ENCODE measurements at regions not wholly inside any gene's neighbourhood (a gene's known extent, or its start where the extent isn't known, plus 50 kb on each side); places are given as distances from the start of the nearest gene placed in this dataset.

DNA sequence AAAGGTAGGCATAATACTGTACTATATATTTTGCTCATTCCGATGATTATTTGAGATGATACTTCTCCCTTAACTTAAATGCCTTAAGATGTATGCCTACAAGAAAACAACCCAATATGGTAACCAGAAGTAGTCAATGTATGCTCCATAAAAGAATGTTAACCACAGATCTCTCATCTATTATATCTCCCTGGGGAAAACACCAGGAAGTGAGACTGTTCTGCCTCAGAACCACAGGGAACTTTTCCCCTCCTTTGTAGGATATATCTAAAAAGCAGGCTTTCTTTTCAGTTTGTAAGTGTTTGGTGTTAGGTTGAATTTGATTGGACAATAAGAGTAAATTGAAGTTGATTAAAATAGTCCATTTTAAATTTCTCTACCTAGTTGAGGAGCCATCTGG, 1160.5 kb upstream of the NXPH2 start:
- DNase-seq, result no peak

DNA sequence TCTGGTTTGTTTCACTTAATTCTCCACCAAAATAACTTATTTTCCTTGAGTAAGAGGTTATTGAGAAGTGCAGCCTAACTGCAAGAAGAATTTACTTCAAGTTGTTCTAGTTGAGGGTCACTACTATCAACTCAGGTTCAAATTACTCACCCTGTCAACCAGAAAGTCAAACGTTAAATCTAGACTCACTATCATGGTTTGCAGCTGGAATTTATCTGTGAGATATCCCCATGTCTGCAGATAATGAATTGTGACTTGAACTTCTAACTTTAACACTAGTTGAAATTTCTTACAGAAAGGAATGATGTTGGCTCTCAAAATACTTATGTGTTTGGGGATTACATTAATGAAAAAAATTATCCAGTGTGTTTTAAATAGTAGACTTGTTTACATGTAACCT, 1145.7 kb upstream of the NXPH2 start:
- no peak for DNase-seq

DNA sequence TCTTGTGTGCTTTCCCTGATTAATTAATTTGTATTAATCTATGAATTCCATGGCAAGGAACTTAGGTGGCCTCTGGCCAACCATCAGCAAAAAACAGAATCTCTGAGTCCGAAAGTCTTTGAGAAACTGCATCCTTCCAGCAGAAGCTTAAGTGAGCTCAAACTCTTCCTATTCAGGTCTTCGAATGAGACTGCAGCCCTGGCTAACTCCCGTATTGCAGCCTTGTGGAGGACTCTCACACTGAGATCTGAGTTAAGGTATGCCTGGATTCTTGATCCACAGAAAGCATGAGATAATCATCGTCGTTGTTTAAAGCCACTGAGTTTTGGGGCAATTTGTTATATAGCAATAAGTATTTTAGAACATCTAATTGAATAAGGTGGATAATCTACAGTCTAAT, 1143.9 kb upstream of the NXPH2 start:
- DNase-seq, result no peak

GRCh38 chr2:139918982-139919381, 1138.8 kb upstream of the NXPH2 start:
- no peak for DNase-seq

GRCh38 chr2:139917690-139918384, 1137.6 kb upstream of the NXPH2 start:
- DNase-seq, result no peak

- DNase-seq, result no peak
Observed at GRCh38 chr2:139916822-139917221, 1136.6 kb upstream of the NXPH2 start.

- no peak for DNase-seq
Observed at GRCh38 chr2:139911160-139911559, 1131.0 kb upstream of the NXPH2 start.

- DNase-seq, result no peak
Observed at GRCh38 chr2:139909136-139909535, 1128.9 kb upstream of the NXPH2 start.

- DNase-seq, result no peak
Observed at GRCh38 chr2:139905624-139906023, 1125.4 kb upstream of the NXPH2 start.

DNA sequence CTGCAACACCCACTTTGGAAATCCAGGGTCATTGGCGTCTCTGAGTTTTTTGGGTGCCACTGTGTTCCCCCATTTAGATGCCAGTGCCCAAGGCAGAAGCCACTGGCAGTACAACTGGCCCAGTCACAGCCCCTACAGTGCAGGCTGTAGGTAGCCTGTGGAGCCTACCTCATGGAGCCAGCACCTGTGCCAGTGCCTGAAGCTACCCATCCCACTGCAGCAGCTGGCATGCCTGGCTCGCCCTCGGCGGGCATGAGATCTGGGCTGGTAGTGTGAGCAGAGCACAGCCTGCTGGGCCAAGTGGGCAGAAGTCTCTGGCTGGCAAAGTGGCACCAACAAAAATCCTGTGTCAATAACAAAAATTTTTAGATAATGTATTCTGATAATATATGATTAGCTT, 1111.4 kb upstream of the NXPH2 start:
- DNase-seq, result no peak

DNA sequence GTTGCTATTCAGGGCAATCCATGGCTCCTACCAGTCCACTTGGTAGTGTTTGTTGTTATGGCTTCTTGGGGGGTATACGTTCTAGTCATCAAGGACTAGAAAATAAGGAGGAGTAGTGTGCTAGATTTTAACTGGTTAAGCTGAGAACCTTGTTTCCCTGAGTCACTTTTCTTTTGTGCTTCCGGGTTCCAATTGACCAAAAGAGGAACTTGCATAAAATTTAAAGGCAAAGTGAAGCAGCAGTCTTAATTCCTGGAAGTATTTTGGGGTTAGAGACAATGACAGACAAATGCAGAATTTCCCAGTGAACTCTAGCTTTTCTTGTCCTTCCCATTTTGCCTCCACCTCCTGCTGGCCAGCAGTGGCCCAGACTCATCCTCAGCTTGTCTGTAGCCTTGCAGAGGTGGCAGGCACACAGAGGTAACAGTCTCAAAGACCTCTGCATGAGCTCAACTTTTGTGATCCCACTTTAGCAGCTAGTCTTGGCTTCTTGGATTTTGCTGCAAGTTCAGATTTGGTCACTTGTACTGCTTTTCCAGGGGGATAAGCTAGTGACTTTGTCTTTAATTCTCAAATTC, 1105.8 kb upstream of the NXPH2 start:
- DNase-seq, result no peak

DNA sequence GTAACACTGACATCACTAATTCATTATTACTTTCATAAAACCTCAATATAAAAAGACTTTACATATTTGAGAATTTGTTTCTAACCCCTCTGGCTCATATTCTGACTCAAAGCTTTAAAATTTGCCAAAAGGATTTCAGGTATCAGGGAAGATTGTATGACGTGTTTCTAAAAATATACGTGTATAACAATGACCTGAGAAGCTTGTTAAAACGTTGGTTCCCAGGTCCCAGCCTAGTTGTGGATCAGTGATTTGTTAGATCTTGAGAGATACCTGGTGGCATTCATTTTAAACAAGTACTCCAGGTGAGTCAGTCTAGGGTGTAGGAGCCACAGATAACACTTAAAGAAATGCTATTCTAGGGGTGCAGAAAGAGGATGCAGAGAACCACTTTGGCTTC, 1096.8 kb upstream of the NXPH2 start:
- DNase-seq, result no peak

DNA sequence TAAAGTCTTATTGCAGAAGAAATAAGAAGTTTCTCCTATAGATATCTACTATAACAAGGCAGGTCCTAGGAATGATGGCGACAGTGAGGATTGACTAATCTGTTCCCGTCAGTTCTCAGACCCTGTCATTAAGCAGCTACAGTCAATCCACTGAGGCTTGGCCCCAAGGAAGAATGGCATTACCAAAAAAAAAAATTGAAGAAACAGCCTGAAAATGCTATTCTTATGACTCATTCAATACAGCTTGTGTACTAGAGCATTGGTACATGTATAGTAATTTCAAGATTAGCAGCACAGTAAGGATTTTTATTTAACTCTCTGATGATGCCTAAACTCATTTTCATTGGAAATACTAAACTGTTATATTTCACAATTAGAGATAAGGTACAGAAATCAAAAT, 1096.1 kb upstream of the NXPH2 start:
- DNase-seq, result no peak

DNA sequence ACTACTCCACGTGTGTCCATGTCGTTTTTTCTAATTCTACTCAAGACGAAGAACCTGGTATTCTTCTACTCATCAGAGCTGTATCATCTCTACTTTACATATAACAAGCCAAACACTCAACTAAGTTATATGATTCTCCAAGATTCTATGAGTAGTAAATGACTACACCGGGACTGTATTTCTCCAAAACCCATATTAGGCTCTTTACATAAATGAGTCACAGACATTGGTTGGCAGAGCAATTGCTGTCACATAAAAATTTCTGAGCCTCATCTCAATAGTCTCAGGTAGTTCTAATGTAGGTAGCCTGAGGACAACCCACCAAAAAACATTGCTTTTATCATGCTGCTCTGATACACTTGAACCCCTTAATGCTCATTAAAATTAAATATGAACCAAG, 1092.3 kb upstream of the NXPH2 start:
- no peak for DNase-seq

DNA sequence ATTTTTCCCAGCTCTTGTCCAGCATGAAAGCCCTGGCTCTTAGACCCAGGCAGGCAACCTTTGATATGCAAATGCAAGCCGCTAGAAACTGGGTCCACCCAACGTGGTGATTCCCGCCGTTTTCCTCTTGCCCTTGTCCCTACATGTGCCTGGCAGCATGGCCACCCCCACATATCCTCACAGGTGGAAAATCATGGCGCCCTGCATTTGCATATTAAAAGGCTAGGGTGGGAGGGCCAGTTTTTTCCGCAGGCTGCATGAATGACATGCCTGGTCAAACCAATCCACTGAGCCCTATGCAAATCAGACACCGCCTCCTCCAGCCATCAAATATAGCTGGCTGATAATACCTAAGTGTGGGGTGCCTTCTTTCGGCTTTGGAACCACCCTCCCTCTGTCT, 1091.8 kb upstream of the NXPH2 start:
- no peak for DNase-seq

DNA sequence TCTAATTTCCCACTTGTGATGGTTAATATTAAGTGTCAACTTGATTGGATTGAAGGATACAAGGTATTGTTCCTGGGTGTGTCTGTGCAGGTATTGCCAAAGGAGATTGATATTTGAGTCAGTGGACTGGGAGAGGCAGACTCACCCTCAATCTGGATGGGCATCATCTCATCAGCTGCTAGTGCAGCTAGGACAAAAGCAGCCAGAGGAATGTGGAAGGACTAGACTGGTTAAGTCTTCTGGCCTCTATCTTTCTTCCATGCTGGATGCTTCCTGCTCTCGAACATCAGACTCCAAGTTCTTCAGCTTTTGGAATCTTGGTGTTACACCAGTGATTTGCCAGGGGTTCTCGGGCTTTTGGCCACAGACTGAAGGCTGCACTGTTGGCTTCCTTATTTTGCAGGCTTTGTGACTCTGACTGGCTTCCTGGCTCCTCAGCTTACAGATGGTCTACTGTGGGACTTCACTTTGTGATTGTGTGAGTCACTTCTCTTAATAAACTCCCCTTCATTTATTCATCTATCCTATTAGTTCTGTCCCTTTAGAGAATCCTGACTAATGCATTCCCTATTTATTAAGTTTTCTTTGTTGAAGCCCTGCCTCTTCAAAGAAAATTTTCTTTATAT, 1087.5 kb upstream of the NXPH2 start:
- no peak for DNase-seq

GRCh38 chr2:139864821-139865302, 1084.7 kb upstream of the NXPH2 start:
- DNase-seq, result no peak

- DNase-seq, result no peak
Observed at GRCh38 chr2:139854769-139855483, 1074.7 kb upstream of the NXPH2 start.

DNA sequence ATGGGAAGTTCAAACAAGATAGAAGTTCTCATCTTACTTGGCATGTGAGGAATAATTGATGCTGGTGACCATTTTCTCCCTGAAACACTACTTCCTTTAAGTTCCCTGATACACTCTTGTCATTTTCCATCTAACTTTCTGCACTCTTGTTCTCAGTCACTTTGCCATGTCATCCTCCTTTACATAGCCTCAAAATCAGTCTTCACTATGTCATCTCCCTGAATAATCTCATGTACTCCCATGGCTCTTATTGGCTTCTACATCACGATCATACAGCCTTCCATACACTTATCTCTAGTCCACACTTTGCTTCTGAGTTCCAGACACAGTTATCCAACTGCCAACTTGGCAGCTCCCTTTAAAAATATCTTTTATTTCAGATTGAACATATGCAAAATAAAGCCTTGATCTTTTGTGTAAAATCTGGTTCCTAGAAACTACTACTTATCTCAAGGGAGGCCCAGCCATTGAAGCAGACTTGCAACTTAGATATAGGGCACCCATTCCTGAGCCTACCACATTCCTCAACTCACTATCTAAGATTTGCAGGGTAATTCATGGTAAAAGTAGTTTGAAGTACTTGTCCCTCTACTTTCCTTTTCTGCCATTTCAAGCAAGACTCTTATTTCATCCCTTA, 1070.2 kb upstream of the NXPH2 start:
- no peak for DNase-seq

DNA sequence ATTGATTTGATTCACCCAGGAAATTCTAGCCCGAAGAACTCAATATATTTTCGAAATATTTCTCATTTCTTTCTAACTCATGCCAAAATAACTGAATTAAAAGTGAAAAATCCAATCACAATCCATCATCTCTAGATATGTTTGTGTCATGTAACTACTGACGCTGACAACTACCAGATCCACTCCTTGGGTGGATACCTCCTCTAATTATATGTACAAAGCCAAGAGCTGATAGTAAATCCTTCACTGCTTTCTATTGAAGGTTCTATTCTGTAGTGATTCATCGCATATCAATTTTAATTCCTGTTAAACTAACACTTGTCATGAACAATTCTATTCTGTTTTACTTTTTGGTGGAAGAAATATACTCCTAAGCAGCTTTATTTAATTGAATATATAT, 1056.6 kb upstream of the NXPH2 start:
- no peak for DNase-seq

GRCh38 chr2:139835101-139835500, 1054.9 kb upstream of the NXPH2 start:
- no peak for DNase-seq

GRCh38 chr2:139828011-139828410, 1047.8 kb upstream of the NXPH2 start:
- DNase-seq, result no peak

GRCh38 chr2:139825726-139826125, 1045.5 kb upstream of the NXPH2 start:
- DNase-seq, result peak; percentile 18

Data from DMS 273 treated with DMSO at 0.1 percent for 48 hours (cell line).